H9 (cell line): ENCODE measurements at regions not wholly inside any gene's neighbourhood (a gene's known extent, or its start where the extent isn't known, plus 50 kb on each side); places are given as distances from the start of the nearest gene placed in this dataset.

Experiments used
- DNase-seq: peaks from one replicate; pipeline ENCODE4 v3.0.0-alpha.2; 2017
- H2AFZ ChIP-seq: one replicate; pipeline ENCODE4 v1.6.1; 2013; ENCODE audit warnings: mild to moderate bottlenecking, low read length, control low read depth, moderate library complexity
- H2AK5ac ChIP-seq: 2 replicates; pipeline ENCODE4 v1.6.1; 2013; ENCODE audit warnings: low read length, control low read depth, mixed read lengths; ENCODE audit not compliant: insufficient read length
- H2BK120ac ChIP-seq: one replicate; pipeline ENCODE4 v1.6.1; 2013; ENCODE audit warnings: low read depth, mild to moderate bottlenecking, low read length, control low read depth, inconsistent platforms; ENCODE audit not compliant: poor library complexity, severe bottlenecking
- H2BK12ac ChIP-seq: 2 replicates; pipeline ENCODE4 v1.6.1; 2013; ENCODE audit warnings: low read length, control low read depth, mixed read lengths, low read depth; ENCODE audit not compliant: insufficient read length
- H2BK15ac ChIP-seq: 2 replicates; pipeline ENCODE4 v1.6.1; 2013; ENCODE audit warnings: low read depth, low read length, control low read depth
- H2BK20ac ChIP-seq: one replicate; pipeline ENCODE4 v1.6.1; 2013; ENCODE audit warnings: low read depth, mild to moderate bottlenecking, low read length, control low read depth, inconsistent platforms; ENCODE audit not compliant: poor library complexity, severe bottlenecking
- H2BK5ac ChIP-seq: 2 replicates; pipeline ENCODE4 v1.6.1; 2013; ENCODE audit warnings: low read length, control low read depth, mixed read lengths; ENCODE audit not compliant: insufficient read length
- H3K14ac ChIP-seq: 2 replicates; pipeline ENCODE4 v1.6.1; 2013; ENCODE audit warnings: low read length, control low read depth; ENCODE audit not compliant: insufficient read depth
- H3K18ac ChIP-seq: 2 replicates; pipeline ENCODE4 v1.6.1; 2013; ENCODE audit warnings: low read depth, mild to moderate bottlenecking, mixed read lengths, low read length, control low read depth; ENCODE audit not compliant: insufficient read length
- H3K23ac ChIP-seq: 2 replicates; pipeline ENCODE4 v1.6.1; 2013; ENCODE audit warnings: low read length, control low read depth, mixed read lengths, low read depth; ENCODE audit not compliant: insufficient read length
- H3K23me2 ChIP-seq: 2 replicates; pipeline ENCODE4 v1.6.1; 2013; ENCODE audit warnings: low read depth, mild to moderate bottlenecking, mixed read lengths, low read length, control low read depth; ENCODE audit not compliant: insufficient read length, poor library complexity, severe bottlenecking
- H3K27ac ChIP-seq: 2 replicates; pipeline ENCODE4 v1.5.1; 2013; ENCODE audit warnings: low read length, control low read depth, mixed read lengths, low read depth; ENCODE audit not compliant: insufficient read length
- H3K27me3 ChIP-seq: 2 replicates; pipeline ENCODE4 v1.6.1; 2013; ENCODE audit warnings: low read length, control low read depth, inconsistent platforms; ENCODE audit not compliant: insufficient read depth
- H3K4ac ChIP-seq: 2 replicates; pipeline ENCODE4 v1.6.1; 2013; ENCODE audit warnings: low read depth, mild to moderate bottlenecking, control low read depth, inconsistent platforms, low read length, moderate library complexity
- H3K4me1 ChIP-seq: 2 replicates; pipeline ENCODE4 v1.6.1; 2013; ENCODE audit warnings: low read length, control low read depth, inconsistent platforms; ENCODE audit not compliant: insufficient read depth
- H3K4me2 ChIP-seq: 2 replicates; pipeline ENCODE4 v1.6.1; 2013; ENCODE audit warnings: low read length, control low read depth, mixed read lengths; ENCODE audit not compliant: insufficient read length, insufficient read depth
- H3K56ac ChIP-seq: 2 replicates; pipeline ENCODE4 v1.6.1; 2013; ENCODE audit warnings: low read depth, mild to moderate bottlenecking, mixed read lengths, low read length, control low read depth; ENCODE audit not compliant: insufficient read length
- H3K79me1 ChIP-seq: 2 replicates; pipeline ENCODE4 v1.6.1; 2013; ENCODE audit warnings: low read depth, mild to moderate bottlenecking, moderate library complexity, low read length, control low read depth, inconsistent platforms; ENCODE audit not compliant: insufficient read depth, poor library complexity, severe bottlenecking
- H3K79me2 ChIP-seq: 2 replicates; pipeline ENCODE4 v1.6.1; 2013; ENCODE audit warnings: low read length, control low read depth, inconsistent platforms; ENCODE audit not compliant: insufficient read depth
- H3K9ac ChIP-seq: 2 replicates; pipeline ENCODE4 v1.6.1; 2013; ENCODE audit warnings: low read length, control low read depth, mixed read lengths; ENCODE audit not compliant: insufficient read length; ENCODE audit errors: extremely low read depth
- H3K9me3 ChIP-seq: one replicate; pipeline ENCODE4 v1.6.1; 2013; ENCODE audit warnings: low read depth, low read length, inconsistent platforms; ENCODE audit not compliant: control insufficient read depth
- H3T11ph ChIP-seq: one replicate; pipeline ENCODE4 v1.6.1; 2013; ENCODE audit warnings: mild to moderate bottlenecking, low read length, control low read depth, inconsistent platforms
- H4K20me1 ChIP-seq: one replicate; pipeline ENCODE4 v1.6.1; 2013; ENCODE audit not compliant: control insufficient read depth, insufficient read length, insufficient read depth
- H4K5ac ChIP-seq: 2 replicates; pipeline ENCODE4 v1.6.1; 2013; ENCODE audit warnings: low read depth, mild to moderate bottlenecking, mixed read lengths, low read length, control low read depth; ENCODE audit not compliant: insufficient read length
- H4K8ac ChIP-seq: replicated peaks from 2 replicates; pipeline ENCODE4 v1.6.1; 2013; ENCODE audit warnings: low read length, control low read depth, mixed read lengths, low read depth; ENCODE audit not compliant: insufficient read length
- H4K91ac ChIP-seq: 2 replicates; pipeline ENCODE4 v1.6.1; 2013; ENCODE audit warnings: low read depth, mild to moderate bottlenecking, moderate library complexity, mixed read lengths, low read length, control low read depth; ENCODE audit not compliant: insufficient read length
- H3K27ac Mint-ChIP-seq, 3 experiments: 2 replicates in 2 of 3; 3 replicates in 1 of 3; pipeline ENCODE4 v1.8.0; 2020 to 2021; ENCODE audit warnings: mixed read lengths in 3 of 3, mild to moderate bottlenecking in 1 of 3, moderate library complexity in 1 of 3
- H3K27me3 Mint-ChIP-seq: 2 replicates; pipeline ENCODE4 v1.8.0; 2021; ENCODE audit warnings: low read depth, mild to moderate bottlenecking, moderate library complexity, mixed read lengths
- H3K36me3 Mint-ChIP-seq, 3 experiments: 2 replicates in 2 of 3; 3 replicates in 1 of 3; pipeline ENCODE4 v1.8.0; 2020 to 2021; ENCODE audit warnings: low read depth in 3 of 3, mixed read lengths in 3 of 3; ENCODE audit not compliant: insufficient read depth in 1 of 3
- H3K4me1 Mint-ChIP-seq, 2 experiments: 2 replicates each; pipeline ENCODE4 v1.8.0; 2020; ENCODE audit warnings: mixed read lengths in 2 of 2
- H3K4me3 Mint-ChIP-seq, 2 experiments: 2 replicates in 1 of 2; 3 replicates in 1 of 2; pipeline ENCODE4 v1.8.0; 2020 to 2021; ENCODE audit warnings: mild to moderate bottlenecking in 2 of 2, mixed read lengths in 2 of 2, moderate library complexity in 1 of 2
- H3K9me3 Mint-ChIP-seq, 2 experiments: 2 replicates in 1 of 2; 3 replicates in 1 of 2; pipeline ENCODE4 v1.8.0; 2020; ENCODE audit warnings: mild to moderate bottlenecking in 2 of 2, mixed read lengths in 2 of 2, moderate library complexity in 1 of 2
- WGBS: extraction: QIAGEN DNeasy Blood & Tissue Kit; methylation state at CpG from one replicate; pipeline ENCODE4 v1.1.7; 2013; ENCODE audit warnings: missing lambda C conversion rate, low lambda C conversion rate, mixed read lengths; ENCODE audit not compliant: insufficient read length; ENCODE audit errors: extremely low coverage; 5-methylcytosine and 5-hydroxymethylcytosine counted together
- TF ChIP-seq, protein P1 (sequence below): fragments of 200-600 bp; sonication (generic); conservative IDR thresholded peaks from 3 replicates; pipeline ENCODE4 v1.8.0; 2021; ENCODE audit warnings: antibody characterized with exemption, mild to moderate bottlenecking

DNA sequence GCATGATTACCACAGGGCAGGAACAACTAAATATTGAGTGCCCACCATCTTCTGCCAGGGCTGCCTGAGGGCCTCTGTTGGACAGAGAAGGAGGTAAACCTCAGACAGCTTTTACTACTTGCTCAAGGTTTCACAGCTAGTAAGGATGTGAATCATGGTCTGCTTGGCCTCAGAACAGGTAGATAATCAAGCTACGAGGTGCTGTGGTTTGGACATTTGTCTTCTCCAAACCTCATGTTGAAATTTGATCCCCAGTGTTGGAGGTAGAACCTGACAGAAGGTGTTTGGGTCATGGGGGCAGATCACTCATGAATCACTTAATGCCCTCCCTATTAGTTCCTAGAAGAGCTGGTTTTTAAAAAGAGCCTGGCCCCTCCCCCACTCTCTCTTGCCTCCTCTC is 541.2 kb upstream of the TRPC7 start:
- DNase-seq, result no peak
- Histone ChIP-seq H2AK5ac (no peak overlapping the region), H3K14ac (no peak overlapping the region), H4K5ac (no peak overlapping the region), H3T11ph (no peak overlapping the region), H3K27me3 (no peaks in the 10 kb centered on the region), H2BK12ac (no peak overlapping the region), H4K20me1 (no peaks in the 10 kb centered on the region), H2BK120ac (no peak overlapping the region), H3K18ac (no peak overlapping the region), H3K23me2 (no peaks in the 10 kb centered on the region), H3K4me2 (no peak overlapping the region), H3K9me3 (no peaks in the 10 kb centered on the region), H2BK5ac (no peak overlapping the region), H3K23ac (no peak overlapping the region), H3K27ac (no peak overlapping the region), H3K56ac (no peak overlapping the region), H2BK15ac (no peak overlapping the region), H3K79me2 (no peaks in the 10 kb centered on the region), H4K8ac (no peak overlapping the region), H2AFZ (no peak overlapping the region), H4K91ac (no peak overlapping the region), H2BK20ac (no peak overlapping the region), H3K4ac (no peak overlapping the region), H3K4me1 (no peaks in the 10 kb centered on the region), H3K9ac (no peak overlapping the region), H3K79me1 (no peaks in the 10 kb centered on the region)
- H3K27me3 Mint-ChIP-seq, result no peaks in the 10 kb centered on the region; the same call in 1 of the 2 replicates
- no peaks in the 10 kb centered on the region for H3K36me3 Mint-ChIP-seq
- H3K27ac Mint-ChIP-seq, result 0 out of 7 replicates have a peak overlapping the region, but pooled peaks of 1 of the 3 experiments have one; percentile 49
- WGBS, result no CpG with 5 or more reads among the region's 1 CpG
- TF ChIP-seq, protein P1, sequence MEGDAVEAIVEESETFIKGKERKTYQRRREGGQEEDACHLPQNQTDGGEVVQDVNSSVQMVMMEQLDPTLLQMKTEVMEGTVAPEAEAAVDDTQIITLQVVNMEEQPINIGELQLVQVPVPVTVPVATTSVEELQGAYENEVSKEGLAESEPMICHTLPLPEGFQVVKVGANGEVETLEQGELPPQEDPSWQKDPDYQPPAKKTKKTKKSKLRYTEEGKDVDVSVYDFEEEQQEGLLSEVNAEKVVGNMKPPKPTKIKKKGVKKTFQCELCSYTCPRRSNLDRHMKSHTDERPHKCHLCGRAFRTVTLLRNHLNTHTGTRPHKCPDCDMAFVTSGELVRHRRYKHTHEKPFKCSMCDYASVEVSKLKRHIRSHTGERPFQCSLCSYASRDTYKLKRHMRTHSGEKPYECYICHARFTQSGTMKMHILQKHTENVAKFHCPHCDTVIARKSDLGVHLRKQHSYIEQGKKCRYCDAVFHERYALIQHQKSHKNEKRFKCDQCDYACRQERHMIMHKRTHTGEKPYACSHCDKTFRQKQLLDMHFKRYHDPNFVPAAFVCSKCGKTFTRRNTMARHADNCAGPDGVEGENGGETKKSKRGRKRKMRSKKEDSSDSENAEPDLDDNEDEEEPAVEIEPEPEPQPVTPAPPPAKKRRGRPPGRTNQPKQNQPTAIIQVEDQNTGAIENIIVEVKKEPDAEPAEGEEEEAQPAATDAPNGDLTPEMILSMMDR, result no peak
- peaks cover 18 to 24% of the 10 kb centered on the region in 2 experiments for H3K4me1 Mint-ChIP-seq
- H3K9me3 Mint-ChIP-seq, result peaks cover 0 to 4% of the 10 kb centered on the region in 2 experiments; a peak in 3 of 5 replicates
- H3K4me3 Mint-ChIP-seq, result no peak overlapping the region
